Esophagus muscularis mucosa (tissue), 4 donors: ENCODE measurements at regions not wholly inside any gene's neighbourhood (a gene's known extent, or its start where the extent isn't known, plus 50 kb on each side); places are given as distances from the start of the nearest gene placed in this dataset.

Experiments
- DNase-seq: peaks from one replicate; pipeline ENCODE4 v3.0.0-alpha.2; 2017; ENCODE audit errors: extremely low spot score
- H3K27ac ChIP-seq, 4 donors: fragments of 200-600 bp; sonication (generic); replicated peaks in 1 of 4; 1 replicate in 3 of 4; 2 replicates in 1 of 4; pipeline ENCODE4 v1.5.1; 2016 to 2019; ENCODE audit warnings: mild to moderate bottlenecking in 1 of 4
- H3K27me3 ChIP-seq, 4 donors: fragments of 200-600 bp; sonication (generic); one replicate each; pipeline versions ENCODE4 v1.5.1 to v1.6.0; 2016 to 2019
- H3K36me3 ChIP-seq, 4 donors: fragments of 200-600 bp; sonication (generic); one replicate each; pipeline ENCODE4 v1.5.1; 2016 to 2019
- H3K4me1 ChIP-seq, 4 donors: fragments of 200-600 bp; sonication (generic); one replicate each; pipeline ENCODE4 v1.5.1; 2016 to 2019
- H3K4me3 ChIP-seq, 4 donors: fragments of 200-600 bp; sonication (generic); 1 replicate in 2 of 4; 2 replicates in 2 of 4; pipeline ENCODE4 v1.5.1; 2016 to 2019; ENCODE audit warnings: mild to moderate bottlenecking in 4 of 4, moderate library complexity in 1 of 4
- H3K9me3 ChIP-seq, 4 donors: fragments of 200-600 bp; sonication (generic); 1 replicate in 3 of 4; 2 replicates in 1 of 4; pipeline ENCODE4 v1.5.1; 2016 to 2019
- EP300 ChIP-seq: sonication (generic); formaldehyde crosslinking; IDR thresholded peaks from one replicate; pipeline ENCODE4 v1.6.1; 2017; ENCODE audit warnings: antibody characterized with exemption
- POLR2A ChIP-seq: fragments of 450-650 bp; IDR thresholded peaks from one replicate; pipeline ENCODE4 v1.6.1; 2017; ENCODE audit warnings: antibody characterized with exemption, moderate library complexity, mild to moderate bottlenecking, low read depth
- POLR2AphosphoS5 ChIP-seq, 2 donors: sonication (generic); formaldehyde crosslinking; IDR thresholded peaks; one replicate each; pipeline ENCODE4 v1.6.1; 2017; ENCODE audit warnings: antibody characterized with exemption in 2 of 2
- WGBS: methylation state at CpG from one replicate; pipeline ENCODE4 v1.1.5; 2018; 5-methylcytosine and 5-hydroxymethylcytosine counted together
- intact Hi-C: fragments of 100-400 bp; cut with DNase I; formaldehyde crosslinking; loops from one replicate; pipeline ENCODE4 v1.15.1; 2023
- TF ChIP-seq, protein P1 (sequence below), 3 experiments: fragments of 200-600 bp in 2 of 3; fragments of 450-650 bp in 1 of 3; sonication (generic) in 2 of 3; IDR thresholded peaks; one replicate each; pipeline ENCODE4 v1.5.1; 2017 to 2019; ENCODE audit warnings: antibody characterized with exemption in 3 of 3, mild to moderate bottlenecking in 2 of 3, moderate library complexity in 1 of 3

- intact Hi-C loops = no loop called here
- H3K4me1 ChIP-seq = peaks cover 49 to 65% (median 55%) of the 10 kb centered on the region in 4 donors
- no peak overlapping the region for H3K4me3 ChIP-seq
- H3K27ac ChIP-seq = no peak overlapping the region
- no peaks in the 10 kb centered on the region for H3K36me3 ChIP-seq
- DNase-seq = peak; percentile 84
- no peaks in the 10 kb centered on the region for H3K27me3 ChIP-seq
- WGBS = 74% methylated on average over 5 of the region's 5 CpGs
- TF ChIP-seq POLR2A (no peak), EP300 (no peak)
- TF ChIP-seq, protein P1, sequence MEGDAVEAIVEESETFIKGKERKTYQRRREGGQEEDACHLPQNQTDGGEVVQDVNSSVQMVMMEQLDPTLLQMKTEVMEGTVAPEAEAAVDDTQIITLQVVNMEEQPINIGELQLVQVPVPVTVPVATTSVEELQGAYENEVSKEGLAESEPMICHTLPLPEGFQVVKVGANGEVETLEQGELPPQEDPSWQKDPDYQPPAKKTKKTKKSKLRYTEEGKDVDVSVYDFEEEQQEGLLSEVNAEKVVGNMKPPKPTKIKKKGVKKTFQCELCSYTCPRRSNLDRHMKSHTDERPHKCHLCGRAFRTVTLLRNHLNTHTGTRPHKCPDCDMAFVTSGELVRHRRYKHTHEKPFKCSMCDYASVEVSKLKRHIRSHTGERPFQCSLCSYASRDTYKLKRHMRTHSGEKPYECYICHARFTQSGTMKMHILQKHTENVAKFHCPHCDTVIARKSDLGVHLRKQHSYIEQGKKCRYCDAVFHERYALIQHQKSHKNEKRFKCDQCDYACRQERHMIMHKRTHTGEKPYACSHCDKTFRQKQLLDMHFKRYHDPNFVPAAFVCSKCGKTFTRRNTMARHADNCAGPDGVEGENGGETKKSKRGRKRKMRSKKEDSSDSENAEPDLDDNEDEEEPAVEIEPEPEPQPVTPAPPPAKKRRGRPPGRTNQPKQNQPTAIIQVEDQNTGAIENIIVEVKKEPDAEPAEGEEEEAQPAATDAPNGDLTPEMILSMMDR (IDR thresholded peaks at IDR 0.05) = no peak
- no peaks in the 10 kb centered on the region for H3K9me3 ChIP-seq
Measured at GRCh38 chr6:144335311-144335861, 50.3 kb downstream of the UTRN start.

- Histone ChIP-seq H3K27ac (no peak overlapping the region), H3K27me3 (no peaks in the 10 kb centered on the region), H3K9me3 (no peaks in the 10 kb centered on the region), H3K4me1 (peaks cover 49 to 67% (median 57%) of the 10 kb centered on the region in 4 donors), H3K4me3 (no peak overlapping the region), H3K36me3 (no peaks in the 10 kb centered on the region)
- WGBS = 86% methylated on average over 5 of the region's 5 CpGs
- peak; percentile 64 for DNase-seq
- intact Hi-C loops = no loop called here
- TF ChIP-seq, protein P1 (IDR thresholded peaks at IDR 0.05) = no peak
- TF ChIP-seq POLR2AphosphoS5 (IDR thresholded peaks at IDR 0.05) = no peak
- no peak for TF ChIP-seq EP300
- no peak for TF ChIP-seq POLR2A
Measured at GRCh38 chr6:144335914-144336313, 50.8 kb downstream of the UTRN start.

DNA sequence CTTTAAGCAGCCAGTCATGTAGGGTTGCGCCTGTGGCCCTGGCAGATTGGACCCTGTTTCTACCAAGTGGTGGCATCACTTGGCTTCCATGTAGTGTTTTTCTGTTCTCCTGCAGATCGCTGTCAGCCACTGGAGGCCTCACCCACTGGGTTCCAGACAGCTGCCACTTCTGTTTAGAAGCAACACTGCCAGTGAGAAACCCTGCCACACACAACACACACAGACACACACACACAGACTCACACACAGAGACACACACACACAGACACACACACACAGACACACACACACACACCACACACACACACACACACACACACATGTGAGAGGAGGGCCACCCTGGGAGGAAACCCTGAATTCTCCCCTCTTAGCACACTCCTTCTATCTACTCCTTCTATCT is 51.8 kb downstream of the UTRN start:
- Histone ChIP-seq H3K9me3 (no peaks in the 10 kb centered on the region), H3K27me3 (no peaks in the 10 kb centered on the region), H3K4me1 (peaks cover 53 to 77% (median 58%) of the 10 kb centered on the region in 4 donors), H3K4me3 (no peak overlapping the region), H3K36me3 (no peaks in the 10 kb centered on the region), H3K27ac (no peak overlapping the region)
- TF ChIP-seq POLR2AphosphoS5 (IDR thresholded peaks at IDR 0.05) = no peak
- peak; percentile 88 for DNase-seq
- 89% methylated on average over 2 of the region's 2 CpGs for WGBS
- intact Hi-C loops = no loop called here

GRCh38 chr6:144338474-144338873 is 53.3 kb downstream of the UTRN start:
- Histone ChIP-seq H3K4me3 (no peak overlapping the region), H3K27me3 (no peaks in the 10 kb centered on the region), H3K27ac (no peak overlapping the region), H3K9me3 (no peaks in the 10 kb centered on the region), H3K36me3 (no peaks in the 10 kb centered on the region), H3K4me1 (peaks cover 61 to 79% (median 66%) of the 10 kb centered on the region in 4 donors)
- TF ChIP-seq POLR2A (no peak), EP300 (no peak), POLR2AphosphoS5 (IDR thresholded peaks at IDR 0.05) (no peak)
- TF ChIP-seq, protein P1 (IDR thresholded peaks at IDR 0.05) = no peak
- intact Hi-C loops = no loop called here
- peak; percentile 37 for DNase-seq
- WGBS = 100% methylated on average over 5 of the region's 6 CpGs

GRCh38 chr6:144338951-144339700 is 54.0 kb downstream of the UTRN start:
- Histone ChIP-seq H3K27ac (peak overlapping the region in 2 of 4 donors; percentile 3 to 43), H3K9me3 (no peaks in the 10 kb centered on the region), H3K4me3 (no peak overlapping the region), H3K36me3 (no peaks in the 10 kb centered on the region), H3K27me3 (no peaks in the 10 kb centered on the region), H3K4me1 (peaks cover 61 to 78% (median 67%) of the 10 kb centered on the region in 4 donors)
- intact Hi-C loops = no loop called here
- TF ChIP-seq EP300 = no peak
- no peak for TF ChIP-seq POLR2A
- TF ChIP-seq POLR2AphosphoS5 (IDR thresholded peaks at IDR 0.05) = no peak
- TF ChIP-seq, protein P1 (IDR thresholded peaks at IDR 0.05) = no peak
- no peak for DNase-seq
